HG03159 (cell line): ENCODE measurements at regions not wholly inside any gene's neighbourhood (a gene's known extent, or its start where the extent isn't known, plus 50 kb on each side); places are given as distances from the start of the nearest gene placed in this dataset.
"Not testable (repeated sequence)": the region's sequence is repeated elsewhere in the genome, so short reads cannot be mapped to it uniquely, and the experiment has no call there.

Source experiments
- ATAC-seq: cut with Tn5 transposase; IDR thresholded peaks from one replicate; pipeline ENCODE4 v1.9.1; 2021; ENCODE audit warnings: mild to moderate bottlenecking, moderate library complexity; ENCODE audit not compliant: unreplicated experiment

DNA sequence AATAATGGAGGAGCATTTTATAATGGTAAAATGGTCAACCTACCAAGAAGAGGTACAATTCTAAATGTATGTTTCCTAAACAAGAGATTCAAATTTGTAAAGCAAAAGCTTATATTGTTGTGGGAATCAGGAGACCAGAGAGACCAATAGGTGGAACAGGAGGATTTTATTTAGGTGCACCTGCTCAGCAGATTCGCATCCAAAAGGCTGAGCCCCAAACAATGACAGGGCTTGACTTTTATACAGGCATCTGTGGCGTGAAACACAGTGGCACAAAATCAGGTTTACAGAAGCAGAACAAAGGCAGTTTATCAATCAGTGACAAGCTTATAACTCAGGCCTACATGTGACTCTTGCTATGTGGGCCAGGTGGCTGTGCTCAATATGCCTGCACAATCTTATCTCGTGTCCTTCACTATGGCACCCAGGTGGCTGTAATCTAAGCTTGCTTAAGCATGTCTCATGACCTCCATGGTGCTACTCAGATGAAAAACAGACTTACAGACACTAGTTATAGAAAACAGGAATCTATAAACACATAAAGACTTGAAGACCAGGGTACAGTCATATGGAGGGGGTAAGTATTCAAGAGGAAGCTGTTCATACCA is 780.2 kb upstream of the CA10 start:
- ATAC-seq: no peak

DNA sequence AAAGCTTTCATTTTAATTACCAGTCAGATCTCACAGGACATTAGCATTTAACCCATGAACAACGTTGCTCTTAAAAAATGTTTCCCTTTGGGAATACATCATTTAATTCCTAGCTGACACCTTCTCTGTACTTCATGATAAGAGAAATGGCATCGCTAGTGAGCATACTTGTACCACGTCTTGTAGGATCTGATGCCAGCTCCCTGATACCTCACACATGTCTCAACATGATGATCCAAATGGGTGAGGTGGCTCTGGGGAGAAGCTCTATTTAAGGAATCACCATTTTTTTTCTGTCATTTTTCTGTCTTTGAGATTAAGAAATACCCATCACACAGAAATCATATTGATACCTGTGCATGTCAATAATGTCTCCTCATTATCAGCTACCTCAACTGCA is 772.1 kb upstream of the CA10 start:
- ATAC-seq: no peak

DNA sequence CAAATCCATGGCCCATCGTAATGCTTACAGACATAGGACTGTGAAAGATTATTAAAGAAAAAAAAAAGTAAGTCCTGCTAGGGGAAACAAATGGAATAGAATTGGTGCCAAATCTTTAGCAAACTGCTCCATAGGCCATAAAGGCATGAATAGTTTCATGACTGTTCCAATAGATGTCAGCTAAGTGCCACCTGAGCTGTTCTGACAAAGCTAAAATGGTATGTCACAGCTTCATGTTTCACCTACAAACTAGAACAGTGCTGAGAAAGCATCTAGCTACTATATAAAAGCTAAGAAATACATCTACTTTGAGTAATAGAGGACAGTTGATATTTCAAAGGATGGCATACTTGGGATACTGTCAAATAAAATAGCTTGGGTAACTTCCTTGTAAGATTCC is 771.6 kb upstream of the CA10 start:
- no peak for ATAC-seq

DNA sequence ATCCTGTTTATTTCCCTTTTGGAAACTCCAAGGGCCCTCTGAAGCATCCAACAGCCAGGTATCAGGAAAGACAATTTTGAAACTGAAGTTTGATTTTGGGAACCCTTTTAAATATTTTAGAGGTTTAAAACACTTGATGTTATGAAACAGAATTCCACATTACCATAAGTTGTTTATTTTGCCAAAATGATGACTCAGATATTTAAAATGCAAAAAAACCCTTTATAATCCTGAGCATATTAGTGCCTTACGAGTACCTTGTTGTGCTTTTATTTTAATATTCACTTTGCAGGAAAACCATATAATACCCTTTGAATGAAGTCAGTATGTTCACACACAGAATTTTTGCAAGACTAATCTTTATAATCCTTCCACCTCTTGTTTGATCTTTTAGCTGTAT is 765.1 kb upstream of the CA10 start:
- no peak for ATAC-seq

DNA sequence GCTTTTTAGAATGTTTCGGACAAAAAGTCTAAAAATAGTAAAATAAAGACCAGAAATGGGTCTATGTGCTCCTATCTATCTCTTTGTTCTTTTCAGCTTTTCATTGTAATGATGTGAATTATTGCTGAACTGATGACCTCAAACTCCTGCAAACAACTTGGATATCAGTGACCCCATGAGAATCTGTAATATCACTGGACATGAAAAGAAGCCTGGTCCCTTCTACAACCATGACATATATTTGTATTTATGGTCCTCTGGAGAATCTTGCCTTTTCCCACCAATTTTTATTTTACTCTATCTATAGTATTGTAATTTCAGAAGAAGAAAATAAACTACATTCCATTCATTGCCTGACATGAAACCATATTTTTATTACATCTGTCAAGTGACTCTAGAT is 740.7 kb upstream of the CA10 start:
- ATAC-seq: no peak

DNA sequence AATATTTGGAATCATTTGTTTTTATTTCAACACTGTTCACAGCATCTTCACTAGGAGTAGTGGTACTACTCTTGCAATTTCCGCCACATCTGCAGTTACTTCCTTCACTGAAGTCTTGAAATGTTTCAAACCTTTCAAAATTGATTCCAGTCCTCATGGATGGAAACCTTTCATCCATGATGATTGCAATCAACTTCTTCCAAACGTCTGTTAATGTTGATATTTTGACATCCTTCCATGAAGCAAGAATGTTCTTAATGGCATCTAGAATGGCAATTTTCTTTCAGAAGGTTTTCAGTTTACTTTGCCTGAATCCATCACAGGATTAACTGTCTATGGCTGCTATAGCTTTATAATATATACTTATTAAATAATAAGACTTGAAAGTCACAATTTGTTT is 736.8 kb upstream of the CA10 start:
- ATAC-seq: no peak

DNA sequence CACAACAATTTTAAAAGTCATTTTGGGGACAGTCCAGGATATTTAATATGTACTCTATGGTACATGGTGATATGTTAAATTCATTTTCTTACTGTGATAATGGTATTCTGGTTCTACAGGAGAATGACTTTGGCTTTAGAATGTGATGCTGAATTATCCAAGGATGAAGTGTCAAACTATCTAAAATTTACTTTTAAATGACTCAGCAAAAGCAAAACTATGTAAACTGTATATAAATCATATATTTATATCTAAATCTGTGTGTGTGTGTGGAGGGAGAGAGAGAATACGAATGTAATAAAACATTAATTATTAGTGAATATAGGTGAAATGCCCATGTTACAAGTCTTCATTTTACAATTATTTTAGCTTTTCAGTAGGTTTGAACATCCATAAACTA is 733.8 kb upstream of the CA10 start:
- ATAC-seq: no peak

DNA sequence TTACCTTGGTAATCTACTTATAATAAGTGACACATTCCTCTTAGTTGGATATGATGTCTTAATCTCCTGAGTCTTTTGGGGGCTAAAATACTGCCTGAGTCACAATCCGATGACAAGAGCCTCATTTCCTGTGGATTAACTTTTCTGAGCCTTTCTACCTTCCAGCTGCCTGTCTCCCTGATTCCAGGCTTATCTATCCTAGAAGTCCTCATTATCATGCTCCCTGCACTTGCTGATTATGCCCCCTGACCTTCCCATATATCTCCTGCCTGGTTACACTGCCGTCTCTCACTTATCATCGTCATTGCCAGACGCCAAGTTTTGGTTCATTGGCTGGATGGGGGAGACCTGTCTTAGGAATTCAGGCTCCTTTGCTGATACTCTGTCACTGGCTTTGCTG is 727.4 kb upstream of the CA10 start:
- no peak for ATAC-seq

DNA sequence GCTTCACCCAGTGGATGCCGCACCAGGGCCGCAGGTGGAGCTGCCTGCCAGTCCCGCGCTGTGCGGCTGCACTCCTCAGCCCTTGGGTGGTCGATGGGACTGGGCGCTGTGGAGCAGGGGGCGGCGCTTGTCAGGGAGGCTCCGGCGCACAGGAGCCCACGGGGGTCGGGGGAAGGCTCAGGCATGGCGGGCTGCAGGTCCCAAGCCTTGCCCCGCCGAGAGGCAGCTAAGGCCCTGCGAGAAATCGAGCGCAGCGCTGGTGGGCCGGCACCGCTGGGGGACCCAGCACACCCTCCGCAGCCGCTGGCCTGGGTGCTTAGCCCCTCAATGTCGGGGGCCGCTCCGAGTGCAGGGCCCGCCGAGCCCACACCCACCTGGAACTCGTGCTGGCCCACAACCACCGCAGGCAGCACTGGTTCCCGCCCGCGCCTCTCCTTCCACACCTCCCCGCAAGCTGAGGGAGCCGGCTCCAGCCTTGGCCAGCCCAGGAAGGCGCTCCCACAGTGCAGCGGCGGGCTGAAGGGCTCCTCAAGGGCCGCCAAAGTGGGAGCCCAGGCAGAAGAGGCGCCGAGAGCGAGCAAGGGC is 725.5 kb upstream of the CA10 start:
- ATAC-seq: not testable (repeated sequence)

DNA sequence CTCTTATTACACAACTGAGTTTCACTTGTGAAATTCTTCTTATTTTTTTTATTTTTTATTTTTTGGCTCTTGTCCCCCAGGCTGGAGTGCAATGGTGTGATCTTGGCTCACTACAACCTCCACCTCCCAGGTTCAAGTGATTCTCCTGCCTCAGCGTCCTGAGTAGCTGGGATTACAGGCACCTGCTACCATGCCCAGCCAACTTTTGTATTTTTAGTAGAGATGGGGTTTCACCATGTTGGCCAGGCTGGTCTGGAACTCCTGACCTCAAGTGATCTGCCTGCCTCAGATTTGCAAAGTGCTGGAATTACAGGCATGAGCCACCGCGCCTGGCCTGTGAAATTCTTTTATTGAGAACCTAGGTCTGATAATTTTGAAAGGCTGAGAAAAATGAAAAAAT is 688.3 kb upstream of the CA10 start:
- not testable (repeated sequence) for ATAC-seq

DNA sequence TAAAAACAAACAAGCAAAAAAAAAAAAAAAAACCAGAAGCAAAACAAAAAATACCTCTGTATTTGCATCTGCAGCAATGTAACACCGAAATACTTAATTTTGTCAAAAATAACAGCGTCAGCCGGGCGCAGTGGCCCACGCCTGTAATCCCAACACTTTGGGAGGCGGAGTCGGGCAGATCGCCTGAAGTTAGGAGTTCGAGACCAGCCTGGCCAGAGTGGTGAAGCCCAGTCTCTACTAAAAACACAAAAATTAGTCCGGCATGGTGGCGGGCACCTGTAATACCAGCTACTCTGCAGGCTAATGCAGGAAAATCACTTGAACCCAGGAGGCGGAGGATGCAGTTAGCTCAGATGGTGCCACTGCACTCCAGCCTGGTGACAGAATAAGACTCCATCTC is 683.5 kb upstream of the CA10 start:
- no peak for ATAC-seq

DNA sequence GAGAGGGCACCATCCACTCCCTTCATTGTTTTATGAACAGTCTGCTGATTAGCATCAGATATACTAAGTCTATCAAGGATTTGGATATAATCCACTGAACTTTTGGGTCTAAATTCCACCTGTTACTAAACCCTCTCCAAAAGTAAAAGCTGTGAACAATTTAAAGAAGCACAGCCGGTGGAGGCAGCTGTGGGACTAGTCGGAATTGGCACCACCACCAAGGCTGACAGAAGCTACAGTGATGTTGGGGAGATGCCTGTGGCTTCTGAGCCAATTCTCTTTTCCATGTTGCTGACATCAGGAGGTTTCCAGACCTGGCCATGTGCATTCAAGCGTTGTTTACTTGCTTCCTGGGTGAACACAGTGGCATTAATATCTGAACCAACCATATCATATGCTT is 679.0 kb upstream of the CA10 start:
- ATAC-seq: no peak

DNA sequence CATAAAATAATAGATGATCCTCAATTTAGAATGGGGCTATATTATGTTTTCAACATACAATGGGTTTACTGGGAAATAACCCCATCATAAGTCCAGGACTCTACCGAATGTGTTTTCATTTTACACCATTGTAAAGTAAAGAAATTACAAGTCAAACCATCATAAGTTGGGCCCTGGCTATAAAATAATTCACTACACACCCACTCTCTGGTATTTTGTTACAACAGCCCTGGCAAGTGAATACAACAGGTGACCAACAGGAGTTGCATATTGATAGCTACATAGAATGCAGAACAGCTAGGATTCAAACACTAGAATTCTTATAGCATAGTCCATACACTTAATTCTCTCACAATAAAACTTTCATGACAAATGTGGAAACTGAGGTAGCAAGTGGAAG is 673.0 kb upstream of the CA10 start:
- ATAC-seq: no peak

DNA sequence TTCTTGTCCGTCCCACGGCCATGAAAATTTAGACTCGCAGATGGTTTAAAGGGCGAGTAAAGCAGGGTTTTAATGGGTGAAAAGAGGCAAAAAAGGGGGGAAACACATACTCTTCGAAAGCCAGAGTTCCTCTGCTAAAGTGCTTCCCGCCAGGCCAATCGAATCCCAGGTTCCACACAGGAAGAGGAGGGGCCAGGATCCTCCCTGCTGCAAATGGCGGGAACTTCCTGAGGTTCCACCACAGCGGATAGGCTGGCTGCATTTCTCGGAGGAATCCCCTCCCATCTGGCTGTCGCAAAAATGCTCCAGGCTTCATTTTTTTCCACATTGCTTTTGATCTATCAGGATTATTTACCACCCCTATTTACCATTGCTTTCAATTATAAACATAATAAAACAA is 670.1 kb upstream of the CA10 start:
- no peak for ATAC-seq

DNA sequence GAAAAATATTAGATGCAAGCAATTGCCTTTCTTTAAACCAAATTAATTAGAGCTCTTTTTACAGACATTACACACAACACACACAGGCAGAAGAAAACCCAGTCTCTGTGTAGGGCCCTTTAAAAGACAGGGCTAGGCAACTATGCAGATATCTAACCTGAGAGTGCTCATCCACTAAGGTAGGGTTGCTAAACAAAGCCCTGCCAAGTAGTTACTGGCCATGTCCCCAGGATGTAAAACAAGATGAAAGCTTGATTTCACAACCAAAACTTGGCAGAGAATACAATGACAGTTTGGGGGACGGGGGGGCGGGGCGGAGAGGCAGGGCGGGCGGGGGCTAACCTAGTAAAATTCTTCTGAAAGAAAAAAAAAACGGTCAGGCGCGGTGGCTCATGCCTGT is 669.0 kb upstream of the CA10 start:
- ATAC-seq: no peak

DNA sequence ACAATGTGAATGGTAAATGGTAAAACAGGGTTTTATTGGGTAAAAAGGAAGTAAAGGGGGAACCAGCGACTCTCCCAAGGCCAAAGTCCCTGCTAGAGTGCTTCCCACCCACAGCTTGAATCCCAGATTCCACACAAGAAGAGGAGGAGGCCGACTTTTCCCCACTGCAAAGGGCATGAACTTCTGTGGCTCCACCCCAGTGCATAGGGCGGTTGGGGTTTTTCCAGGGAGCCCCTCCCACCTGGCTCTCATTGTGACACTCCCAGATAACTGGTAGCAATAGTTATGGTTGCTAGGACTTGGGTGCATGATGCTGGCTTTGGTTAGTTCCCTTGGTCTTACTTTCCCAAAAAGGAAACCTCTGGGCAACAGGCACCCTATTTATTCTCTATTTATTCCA is 666.0 kb upstream of the CA10 start:
- ATAC-seq: no peak

DNA sequence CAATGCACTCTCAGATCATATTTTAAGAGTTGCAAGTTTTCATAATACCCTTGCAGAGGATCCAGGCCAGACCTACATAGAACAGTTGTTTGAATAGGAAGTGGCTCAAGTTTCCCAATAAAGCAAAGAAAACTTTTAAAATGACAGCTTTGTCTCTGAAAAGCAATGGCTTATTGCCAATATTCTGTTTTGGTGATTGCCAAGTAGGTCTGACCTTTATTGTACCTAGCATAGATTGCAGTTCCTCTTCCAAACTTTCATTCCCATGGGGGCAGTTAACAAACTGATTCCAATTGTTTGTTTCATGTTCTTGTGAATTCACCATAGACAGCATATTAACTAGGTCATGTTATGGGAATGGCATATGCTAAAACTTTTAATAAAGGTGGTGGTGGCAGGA is 664.6 kb upstream of the CA10 start:
- no peak for ATAC-seq

DNA sequence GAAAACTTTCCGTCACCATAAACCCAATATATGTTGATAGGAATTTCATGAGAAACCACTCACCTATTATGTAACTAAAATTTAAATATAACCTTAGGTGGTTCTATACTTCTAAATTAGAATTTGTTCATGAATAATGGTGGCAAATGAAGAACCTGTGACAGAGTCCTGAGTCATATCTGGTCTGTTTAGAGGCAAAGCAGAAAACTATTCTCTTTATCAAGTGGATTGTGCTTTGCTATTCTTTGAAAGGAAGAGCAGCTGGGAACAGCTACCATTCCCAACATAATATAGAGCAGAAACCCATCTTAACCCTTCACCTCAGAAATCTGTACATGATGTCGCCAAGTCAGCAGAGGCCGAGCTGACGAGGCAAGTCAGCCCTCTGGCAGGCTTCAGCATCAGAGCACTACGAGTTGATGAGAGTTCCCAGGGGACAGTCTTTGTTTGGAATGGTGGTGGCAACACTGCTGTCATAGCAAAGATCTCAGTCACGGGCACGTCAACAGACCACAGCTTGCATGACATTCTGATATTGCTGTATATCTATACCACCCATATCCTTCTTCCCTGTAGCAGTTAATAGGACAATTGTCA is 631.9 kb upstream of the CA10 start:
- no peak for ATAC-seq

DNA sequence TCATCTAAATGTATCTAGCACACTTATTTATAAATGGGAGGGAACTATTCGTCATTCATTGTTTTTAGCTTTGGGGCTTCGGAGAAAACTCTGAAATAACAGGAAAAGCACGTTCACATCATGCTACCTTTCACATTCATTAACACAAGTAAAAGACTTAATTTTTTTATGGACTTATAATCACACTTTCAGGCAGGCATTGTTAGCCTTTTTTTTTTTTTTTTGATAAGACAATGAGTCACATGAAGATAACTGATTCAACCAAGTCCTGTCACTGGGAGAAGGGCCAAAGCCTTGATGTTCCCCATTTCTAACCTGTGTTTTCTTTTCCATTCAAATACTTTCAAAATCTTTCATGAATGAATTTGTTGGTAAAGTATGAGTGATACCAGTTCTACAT is 631.3 kb upstream of the CA10 start:
- no peak for ATAC-seq

DNA sequence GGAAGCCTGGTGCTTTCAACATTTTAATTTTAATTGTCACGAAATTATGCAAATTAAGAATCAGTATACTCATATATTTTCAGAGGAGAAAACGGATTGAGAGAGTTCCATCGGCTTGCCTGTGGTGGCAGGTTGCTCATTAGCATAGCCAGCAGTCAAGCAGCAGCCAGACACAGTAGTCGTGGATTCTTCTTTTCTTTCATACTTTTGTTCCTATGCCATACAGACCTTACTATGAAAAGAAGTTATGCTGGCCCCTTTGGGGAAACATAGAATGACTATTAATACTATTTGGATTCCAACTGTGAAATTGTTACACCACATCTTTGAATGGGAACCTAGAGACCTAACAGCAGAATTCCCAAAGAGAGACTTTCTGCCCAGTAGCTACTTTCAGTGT is 617.7 kb upstream of the CA10 start:
- ATAC-seq: no peak

DNA sequence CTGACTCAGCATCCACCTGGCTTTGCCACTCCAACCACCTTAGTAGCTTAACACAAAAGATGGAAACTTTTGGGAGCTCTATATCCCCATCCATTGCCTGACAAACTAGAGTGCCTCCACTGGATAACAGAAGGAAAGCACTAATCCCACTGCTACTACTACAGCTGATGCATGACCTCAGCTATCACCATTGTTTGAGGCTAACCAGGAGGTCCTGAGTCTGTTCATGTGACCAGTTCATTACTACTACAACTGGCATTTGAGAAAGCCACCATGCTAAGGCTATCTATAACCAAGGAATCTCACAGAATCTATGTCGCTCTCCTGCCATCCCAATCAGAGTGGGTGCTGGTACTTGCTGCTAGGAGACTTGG is 604.3 kb upstream of the CA10 start:
- no peak for ATAC-seq

DNA sequence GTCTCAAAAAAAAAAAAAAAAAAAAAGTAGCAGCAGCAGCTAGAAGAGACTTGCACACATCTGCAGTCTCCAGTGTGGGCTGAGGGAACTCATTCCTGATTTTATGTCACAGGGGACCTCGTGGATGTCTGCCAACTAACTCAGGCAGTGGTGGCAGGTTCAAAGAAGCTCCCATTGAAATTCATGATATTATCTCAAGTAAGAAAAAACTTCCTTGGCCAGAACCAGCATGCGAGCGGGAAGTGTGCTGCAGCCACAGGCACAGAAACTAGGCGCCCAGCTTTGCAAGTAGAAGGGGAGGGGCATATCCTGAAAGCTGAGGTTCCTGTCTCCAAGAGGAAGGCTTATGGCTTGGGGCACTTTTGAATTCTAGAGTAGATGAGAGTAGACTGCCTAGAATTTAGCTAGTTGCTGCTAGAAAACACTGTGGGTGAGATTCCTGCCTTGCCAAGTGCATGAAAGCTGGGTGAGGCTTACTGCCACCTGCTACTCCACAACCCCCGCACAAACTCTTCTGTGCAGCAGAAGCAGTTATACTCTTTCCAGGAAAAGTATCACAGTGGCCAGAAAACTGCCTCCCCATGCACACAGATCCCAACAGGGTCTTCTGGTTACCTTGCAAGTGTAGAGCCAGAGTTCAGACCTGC is 603.8 kb upstream of the CA10 start:
- ATAC-seq: no peak

DNA sequence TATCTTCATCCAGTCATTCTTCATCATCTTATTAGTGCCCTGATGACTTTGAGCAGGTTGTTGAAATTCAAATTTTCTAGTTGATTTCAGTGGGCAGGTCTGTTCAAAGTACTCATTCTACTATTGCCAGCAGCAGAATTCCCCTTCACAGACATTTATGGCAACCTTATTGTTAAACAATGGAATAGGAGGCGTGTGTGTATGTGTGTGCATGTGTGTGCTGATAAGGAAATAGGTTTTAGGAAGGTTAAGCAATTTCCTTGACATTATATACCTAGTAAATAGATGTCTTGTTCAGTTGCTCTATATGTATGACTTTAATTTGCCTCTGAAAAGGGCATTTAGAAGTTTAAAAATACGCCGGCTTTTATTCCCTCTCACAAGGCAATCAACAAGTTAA is 601.4 kb upstream of the CA10 start:
- no peak for ATAC-seq
